ENCODE measurements at regions not wholly inside any gene's neighbourhood (a gene's known extent, or its start where the extent isn't known, plus 50 kb on each side); places are given as distances from the start of the nearest gene placed in this dataset.

GRCh38 chr20:4471221-4471620, 215.0 kb upstream of the PRNP start:
- no peak for TF ChIP-seq CTCF (IDR thresholded peaks at IDR 0.05)
- TF ChIP-seq EZH2 (IDR thresholded peaks at IDR 0.05; ENCODE audit: borderline replicate concordance, insufficient read depth, low read depth, low read length, poor library complexity, severe bottlenecking): no peak

Measured in B cell (primary cell).